Stomach (tissue), 8 donors: ENCODE measurements at regions not wholly inside any gene's neighbourhood (a gene's known extent, or its start where the extent isn't known, plus 50 kb on each side); places are given as distances from the start of the nearest gene placed in this dataset.

Experiments used
- DNase-seq, 2 donors: peaks; one replicate each; pipeline versions ENCODE4 v3.0.0 to v3.0.0-alpha.2; 2013 to 2019
- H3K27ac ChIP-seq, 5 donors: fragments of 200-600 bp in 4 of 5; sonication (generic) in 4 of 5; one replicate each; pipeline ENCODE4 v1.5.1; 2013 to 2019; ENCODE audit warnings: mild to moderate bottlenecking in 1 of 5, moderate library complexity in 1 of 5
- H3K27me3 ChIP-seq, 3 donors: fragments of 200-600 bp; sonication (generic); one replicate each; pipeline ENCODE4 v1.5.1; 2017 to 2019; ENCODE audit warnings: mixed run types in 1 of 3
- H3K36me3 ChIP-seq, 4 donors: fragments of 200-600 bp; sonication (generic); 1 replicate in 3 of 4; 2 replicates in 1 of 4; pipeline ENCODE4 v1.5.1; 2016 to 2019
- H3K4me1 ChIP-seq, 4 donors: fragments of 200-600 bp; sonication (generic); one replicate each; pipeline ENCODE4 v1.5.1; 2016 to 2019
- H3K4me3 ChIP-seq, 4 donors: fragments of 200-600 bp; sonication (generic) in 3 of 4; one replicate each; pipeline ENCODE4 v1.5.1; 2016 to 2019; ENCODE audit warnings: mild to moderate bottlenecking in 1 of 4
- H3K9me3 ChIP-seq, 4 donors: fragments of 200-600 bp; sonication (generic); one replicate each; pipeline ENCODE4 v1.5.1; 2016 to 2019
- EP300 ChIP-seq: sonication (generic); formaldehyde crosslinking; IDR thresholded peaks from one replicate; pipeline ENCODE4 v1.6.1; 2017; ENCODE audit warnings: antibody characterized with exemption
- POLR2A ChIP-seq, 4 donors: fragments of 450-650 bp; IDR thresholded peaks; one replicate each; pipeline ENCODE4 v1.6.1; 2016; ENCODE audit warnings: antibody characterized with exemption in 4 of 4, control low read depth in 2 of 4, mild to moderate bottlenecking in 1 of 4, moderate library complexity in 1 of 4
- POLR2AphosphoS5 ChIP-seq, 3 donors: sonication (generic); formaldehyde crosslinking; IDR thresholded peaks; one replicate each; pipeline ENCODE4 v1.6.1; 2016; ENCODE audit warnings: antibody characterized with exemption in 3 of 3
- WGBS, 5 donors: extraction: QIAGEN DNeasy Blood & Tissue Kit in 3 of 5; methylation state at CpG; one replicate each; pipeline versions ENCODE4 v1.1.5 to v1.1.7; 2013 to 2018; 5-methylcytosine and 5-hydroxymethylcytosine counted together
- intact Hi-C: fragments of 100-400 bp; cut with DNase I; formaldehyde crosslinking; loops from one replicate; pipeline ENCODE4 v1.15.1; 2023; ENCODE audit warnings: low total_unique reads
- TF ChIP-seq, protein P1 (sequence below), 7 experiments: fragments of 450-650 bp in 4 of 7; fragments of 200-600 bp in 3 of 7; sonication (generic) in 3 of 7; IDR thresholded peaks; one replicate each; pipeline ENCODE4 v1.5.1; 2016 to 2019; ENCODE audit warnings: antibody characterized with exemption in 7 of 7, control low read depth in 2 of 7, mild to moderate bottlenecking in 1 of 7
- donor health status: healthy with polysubstance abuse.
- donor health status: Bipolar disorder and iron deficiency.
- donor health status: healthy.

DNA sequence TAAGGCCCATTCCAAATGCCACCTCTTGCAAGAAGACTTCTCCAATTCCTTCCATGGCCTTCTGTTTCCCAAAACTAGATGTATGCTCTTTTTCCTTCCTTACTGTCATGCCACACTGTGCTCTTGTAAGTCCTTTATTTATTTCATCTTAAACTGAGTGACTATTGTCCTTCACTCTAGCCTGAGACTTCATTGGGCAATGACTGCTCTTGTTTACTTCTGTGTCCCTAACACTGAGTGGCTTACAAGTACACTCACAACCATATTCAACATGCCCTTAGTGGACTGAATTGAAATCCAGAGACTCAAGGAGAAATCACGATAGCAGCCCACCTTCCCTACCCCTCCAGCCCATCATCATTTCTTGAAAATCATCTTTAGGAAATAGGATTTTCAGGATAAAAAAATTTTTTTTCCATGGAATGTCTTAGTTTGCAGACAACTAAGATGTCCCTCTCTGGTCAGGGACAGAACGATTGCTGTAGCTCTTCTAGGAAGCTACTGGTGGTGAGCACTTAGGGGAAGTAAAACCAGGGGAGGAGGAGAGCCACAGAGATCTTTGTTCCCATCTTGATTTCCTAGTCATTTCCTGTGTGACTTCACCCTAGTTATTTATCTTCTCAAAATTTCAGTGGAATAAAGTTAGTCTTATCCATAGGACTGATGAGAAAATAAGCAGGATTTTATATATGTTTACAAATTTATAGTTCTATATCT is 80.7 kb downstream of the CYRIA start:
- H3K27ac ChIP-seq, result no peak overlapping the region
- TF ChIP-seq, protein P1, sequence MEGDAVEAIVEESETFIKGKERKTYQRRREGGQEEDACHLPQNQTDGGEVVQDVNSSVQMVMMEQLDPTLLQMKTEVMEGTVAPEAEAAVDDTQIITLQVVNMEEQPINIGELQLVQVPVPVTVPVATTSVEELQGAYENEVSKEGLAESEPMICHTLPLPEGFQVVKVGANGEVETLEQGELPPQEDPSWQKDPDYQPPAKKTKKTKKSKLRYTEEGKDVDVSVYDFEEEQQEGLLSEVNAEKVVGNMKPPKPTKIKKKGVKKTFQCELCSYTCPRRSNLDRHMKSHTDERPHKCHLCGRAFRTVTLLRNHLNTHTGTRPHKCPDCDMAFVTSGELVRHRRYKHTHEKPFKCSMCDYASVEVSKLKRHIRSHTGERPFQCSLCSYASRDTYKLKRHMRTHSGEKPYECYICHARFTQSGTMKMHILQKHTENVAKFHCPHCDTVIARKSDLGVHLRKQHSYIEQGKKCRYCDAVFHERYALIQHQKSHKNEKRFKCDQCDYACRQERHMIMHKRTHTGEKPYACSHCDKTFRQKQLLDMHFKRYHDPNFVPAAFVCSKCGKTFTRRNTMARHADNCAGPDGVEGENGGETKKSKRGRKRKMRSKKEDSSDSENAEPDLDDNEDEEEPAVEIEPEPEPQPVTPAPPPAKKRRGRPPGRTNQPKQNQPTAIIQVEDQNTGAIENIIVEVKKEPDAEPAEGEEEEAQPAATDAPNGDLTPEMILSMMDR (IDR thresholded peaks at IDR 0.05), result no peak
- no peak for TF ChIP-seq POLR2AphosphoS5 (IDR thresholded peaks at IDR 0.05)
- intact Hi-C loops, result no loop called here
- no peaks in the 10 kb centered on the region for H3K4me1 ChIP-seq
- DNase-seq, result no peak
- peaks cover 0 to 7% (median 0%) of the 10 kb centered on the region in 4 donors for H3K36me3 ChIP-seq
- 63 to 83% (median 81%) methylated on average over 2 of the region's 2 CpGs for WGBS, 5 donors
- no peaks in the 10 kb centered on the region for H3K9me3 ChIP-seq
- no peak overlapping the region for H3K4me3 ChIP-seq
- H3K27me3 ChIP-seq, result no peaks in the 10 kb centered on the region

DNA sequence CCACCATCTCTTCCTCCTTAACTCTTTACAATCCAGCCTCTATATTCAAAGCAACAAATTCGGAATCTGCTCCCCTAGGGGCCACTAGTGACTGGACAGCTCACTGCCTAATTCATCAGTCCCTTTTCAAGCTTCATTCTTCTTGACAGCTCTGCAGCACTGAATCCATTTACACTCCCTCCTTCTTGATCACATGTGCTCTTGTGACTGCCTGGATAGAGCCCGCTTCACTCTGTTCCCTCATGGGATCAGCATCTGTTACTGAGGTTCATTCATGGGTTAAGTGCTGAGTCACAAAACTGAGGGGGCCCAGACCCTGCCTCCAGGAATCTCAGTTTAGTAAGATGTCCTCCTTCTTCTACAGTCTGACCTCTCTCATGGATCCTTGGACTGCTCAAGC is 81.5 kb downstream of the CYRIA start:
- no peak overlapping the region for H3K4me3 ChIP-seq
- H3K27me3 ChIP-seq, result no peaks in the 10 kb centered on the region
- DNase-seq, result no peak
- no peaks in the 10 kb centered on the region for H3K9me3 ChIP-seq
- no peaks in the 10 kb centered on the region for H3K4me1 ChIP-seq
- intact Hi-C loops, result no loop called here
- peaks cover 0 to 7% (median 0%) of the 10 kb centered on the region in 4 donors for H3K36me3 ChIP-seq
- TF ChIP-seq EP300, result no peak
- TF ChIP-seq, protein P1 (IDR thresholded peaks at IDR 0.05), result no peak
- no peak for TF ChIP-seq POLR2A (IDR thresholded peaks at IDR 0.05)
- no peak for TF ChIP-seq POLR2AphosphoS5 (IDR thresholded peaks at IDR 0.05)
- WGBS, 5 donors, result 84 to 88% (median 86%) methylated on average over 2 of the region's 2 CpGs
- H3K27ac ChIP-seq, result no peak overlapping the region

DNA sequence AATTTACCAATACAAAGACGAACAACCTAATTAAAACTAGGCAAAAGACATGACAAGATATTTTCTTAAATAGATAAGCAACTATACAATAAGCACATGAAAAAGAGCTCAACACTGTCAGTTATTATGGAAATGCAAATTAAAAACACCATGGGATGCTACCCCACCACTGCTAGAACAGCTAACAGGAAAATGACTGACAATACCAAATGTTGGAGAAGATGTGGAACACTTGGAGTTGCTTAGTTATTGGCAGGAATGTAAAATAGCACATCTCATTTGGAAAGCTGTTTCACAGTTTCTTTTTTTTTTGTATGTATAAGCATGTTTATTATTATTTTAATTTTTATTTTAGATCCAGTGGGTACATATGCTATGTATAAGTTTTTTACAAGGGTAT is 84.4 kb downstream of the CYRIA start:
- TF ChIP-seq POLR2A (IDR thresholded peaks at IDR 0.05) (no peak), EP300 (no peak), POLR2AphosphoS5 (IDR thresholded peaks at IDR 0.05) (no peak)
- TF ChIP-seq, protein P1 (IDR thresholded peaks at IDR 0.05), result no peak
- no peak overlapping the region for H3K4me3 ChIP-seq
- H3K27me3 ChIP-seq, result no peaks in the 10 kb centered on the region
- no peaks in the 10 kb centered on the region for H3K36me3 ChIP-seq
- intact Hi-C loops, result no loop called here
- H3K4me1 ChIP-seq, result no peaks in the 10 kb centered on the region
- 90 to 100% (median 94%) methylated on average over 1 of the region's 1 CpG for WGBS, 5 donors
- no peaks in the 10 kb centered on the region for H3K9me3 ChIP-seq
- no peak overlapping the region for H3K27ac ChIP-seq
- DNase-seq, result no peak

DNA sequence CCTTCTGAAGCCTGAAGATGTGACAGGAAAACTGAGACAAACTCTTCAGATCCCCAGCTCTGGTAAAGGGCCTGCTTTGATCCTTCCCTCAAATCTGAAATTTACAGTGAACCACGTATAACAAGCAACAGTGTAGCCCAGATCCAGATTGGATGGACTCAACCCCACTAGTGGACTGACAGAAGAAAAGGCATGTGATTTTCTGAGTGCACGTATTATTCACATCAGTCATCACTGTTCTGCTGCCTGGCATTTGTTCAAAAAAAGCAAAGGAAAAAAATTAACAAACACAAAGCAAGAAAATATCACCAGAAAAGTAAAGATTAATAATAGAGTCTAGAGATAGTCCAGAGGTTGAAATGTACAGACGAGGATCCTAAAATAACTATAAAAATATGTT is 87.6 kb downstream of the CYRIA start:
- Histone ChIP-seq H3K36me3 (no peaks in the 10 kb centered on the region), H3K4me1 (no peaks in the 10 kb centered on the region), H3K27ac (no peak overlapping the region), H3K9me3 (peaks cover 0 to 4% (median 0%) of the 10 kb centered on the region in 4 donors), H3K27me3 (no peaks in the 10 kb centered on the region), H3K4me3 (no peak overlapping the region)
- TF ChIP-seq POLR2A (IDR thresholded peaks at IDR 0.05) (no peak), POLR2AphosphoS5 (IDR thresholded peaks at IDR 0.05) (no peak)
- intact Hi-C loops, result no loop called here
- DNase-seq, result no peak
- 62 to 77% (median 72%) methylated on average over 3 of the region's 3 CpGs for WGBS, 5 donors

DNA sequence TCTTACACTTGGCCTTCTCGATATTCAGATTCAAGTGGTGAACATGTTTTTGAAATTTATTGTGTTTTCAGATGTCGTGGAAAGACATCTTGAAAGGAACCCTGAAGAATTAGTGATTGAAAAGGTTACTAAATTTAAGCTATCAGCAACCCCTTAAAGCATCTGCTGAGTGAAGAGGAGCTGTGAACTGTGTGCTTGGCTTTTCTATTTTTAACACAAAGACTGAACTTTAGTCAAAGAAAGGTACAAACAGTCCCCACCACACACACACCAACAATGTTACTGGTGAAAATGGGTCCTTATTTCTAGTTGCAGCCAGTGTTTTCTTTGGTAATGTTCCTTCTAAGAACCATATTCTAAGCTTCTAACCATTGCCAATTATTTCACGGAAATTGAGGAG is 95.1 kb downstream of the CYRIA start:
- Histone ChIP-seq H3K36me3 (peaks cover 0 to 2% (median 1%) of the 10 kb centered on the region in 4 donors), H3K27ac (no peak overlapping the region), H3K4me3 (no peak overlapping the region), H3K4me1 (no peaks in the 10 kb centered on the region), H3K27me3 (no peaks in the 10 kb centered on the region), H3K9me3 (peaks cover 0 to 4% (median 0%) of the 10 kb centered on the region in 4 donors)
- DNase-seq, result no peak
- intact Hi-C loops, result no loop called here
- TF ChIP-seq POLR2A (IDR thresholded peaks at IDR 0.05), result no peak
- TF ChIP-seq EP300, result no peak
- TF ChIP-seq, protein P1 (IDR thresholded peaks at IDR 0.05), result no peak
- no peak for TF ChIP-seq POLR2AphosphoS5 (IDR thresholded peaks at IDR 0.05)
- 76 to 86% (median 81%) methylated on average over 3 of the region's 3 CpGs for WGBS, 5 donors
